Coronary artery (tissue), 2 donors: ENCODE measurements at regions not wholly inside any gene's neighbourhood (a gene's known extent, or its start where the extent isn't known, plus 50 kb on each side); places are given as distances from the start of the nearest gene placed in this dataset.

Experiments
- DNase-seq: peaks from one replicate; pipeline ENCODE4 v3.0.0-alpha.2; 2017; ENCODE audit warnings: low spot score
- H3K27ac ChIP-seq, 2 donors: fragments of 200-600 bp; sonication (generic); one replicate each; pipeline ENCODE4 v1.5.1; 2016 to 2019
- H3K4me3 ChIP-seq: fragments of 200-600 bp; sonication (generic); 2 replicates; pipeline ENCODE4 v1.5.1; 2016; ENCODE audit warnings: mild to moderate bottlenecking, moderate library complexity
- TF ChIP-seq, protein P1 (sequence below): fragments of 200-600 bp; sonication (generic); IDR thresholded peaks from one replicate; pipeline ENCODE4 v1.5.1; 2019; ENCODE audit warnings: antibody characterized with exemption

- Histone ChIP-seq H3K27ac (peak overlapping the region in 1 of 2 donors; percentile 30), H3K4me3 (no peak overlapping the region)
- TF ChIP-seq, protein P1, sequence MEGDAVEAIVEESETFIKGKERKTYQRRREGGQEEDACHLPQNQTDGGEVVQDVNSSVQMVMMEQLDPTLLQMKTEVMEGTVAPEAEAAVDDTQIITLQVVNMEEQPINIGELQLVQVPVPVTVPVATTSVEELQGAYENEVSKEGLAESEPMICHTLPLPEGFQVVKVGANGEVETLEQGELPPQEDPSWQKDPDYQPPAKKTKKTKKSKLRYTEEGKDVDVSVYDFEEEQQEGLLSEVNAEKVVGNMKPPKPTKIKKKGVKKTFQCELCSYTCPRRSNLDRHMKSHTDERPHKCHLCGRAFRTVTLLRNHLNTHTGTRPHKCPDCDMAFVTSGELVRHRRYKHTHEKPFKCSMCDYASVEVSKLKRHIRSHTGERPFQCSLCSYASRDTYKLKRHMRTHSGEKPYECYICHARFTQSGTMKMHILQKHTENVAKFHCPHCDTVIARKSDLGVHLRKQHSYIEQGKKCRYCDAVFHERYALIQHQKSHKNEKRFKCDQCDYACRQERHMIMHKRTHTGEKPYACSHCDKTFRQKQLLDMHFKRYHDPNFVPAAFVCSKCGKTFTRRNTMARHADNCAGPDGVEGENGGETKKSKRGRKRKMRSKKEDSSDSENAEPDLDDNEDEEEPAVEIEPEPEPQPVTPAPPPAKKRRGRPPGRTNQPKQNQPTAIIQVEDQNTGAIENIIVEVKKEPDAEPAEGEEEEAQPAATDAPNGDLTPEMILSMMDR: no peak
- DNase-seq: no peak
Observed at GRCh38 chr18:61957801-61958516, 65.2 kb upstream of the RNF152 start.

DNA sequence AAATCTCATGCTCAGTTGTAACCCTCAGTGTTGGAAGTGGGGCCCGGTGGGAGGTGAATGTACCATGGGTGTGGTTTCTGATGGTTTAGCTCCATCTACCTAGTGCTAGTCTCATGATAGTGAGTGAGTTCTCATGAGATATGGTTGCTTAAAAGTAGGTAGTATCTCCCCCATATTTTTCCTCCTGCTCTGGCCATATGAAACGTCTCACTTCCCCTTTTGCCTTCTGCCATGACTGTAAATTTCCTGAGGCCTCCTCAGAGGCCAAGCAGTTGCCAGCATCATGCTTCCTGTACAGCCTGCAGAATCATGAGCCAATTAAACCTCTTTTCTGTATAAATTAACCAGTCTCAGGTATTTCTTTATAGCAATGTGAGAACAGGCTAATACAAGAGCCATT, 62.8 kb upstream of the RNF152 start:
- no peak overlapping the region for H3K27ac ChIP-seq
- no peak overlapping the region for H3K4me3 ChIP-seq
- DNase-seq: no peak
- TF ChIP-seq, protein P1: no peak

- Histone ChIP-seq H3K27ac (no peak overlapping the region), H3K4me3 (no peak overlapping the region)
- TF ChIP-seq, protein P1: no peak
- DNase-seq: no peak
Observed at GRCh38 chr18:61954096-61954746, 61.4 kb upstream of the RNF152 start.

DNA sequence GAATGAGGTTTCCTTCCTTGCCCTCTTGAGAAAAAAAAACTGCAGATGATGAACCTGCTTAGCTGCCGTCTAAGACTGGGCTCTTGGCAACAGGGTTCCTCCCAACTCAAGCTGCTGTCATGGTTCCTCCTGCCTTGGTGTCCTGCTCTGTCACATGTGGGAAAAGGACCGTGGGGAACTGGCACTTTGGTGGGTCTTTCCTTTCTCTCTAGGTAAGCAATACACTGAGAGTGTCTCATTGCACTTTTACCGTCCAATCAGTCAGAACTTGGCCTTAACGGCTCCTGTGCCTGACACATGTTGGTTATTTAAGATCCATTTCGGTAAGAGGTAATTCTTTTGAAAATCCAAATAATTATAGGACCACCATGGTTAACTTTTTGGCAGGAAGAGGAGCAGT, 60.8 kb upstream of the RNF152 start:
- TF ChIP-seq, protein P1: no peak
- Histone ChIP-seq H3K27ac (no peak overlapping the region), H3K4me3 (no peak overlapping the region)
- DNase-seq: no peak

GRCh38 chr18:61953161-61953560, 60.4 kb upstream of the RNF152 start:
- H3K4me3 ChIP-seq: no peak overlapping the region
- TF ChIP-seq, protein P1: no peak
- no peak overlapping the region for H3K27ac ChIP-seq
- no peak for DNase-seq

DNA sequence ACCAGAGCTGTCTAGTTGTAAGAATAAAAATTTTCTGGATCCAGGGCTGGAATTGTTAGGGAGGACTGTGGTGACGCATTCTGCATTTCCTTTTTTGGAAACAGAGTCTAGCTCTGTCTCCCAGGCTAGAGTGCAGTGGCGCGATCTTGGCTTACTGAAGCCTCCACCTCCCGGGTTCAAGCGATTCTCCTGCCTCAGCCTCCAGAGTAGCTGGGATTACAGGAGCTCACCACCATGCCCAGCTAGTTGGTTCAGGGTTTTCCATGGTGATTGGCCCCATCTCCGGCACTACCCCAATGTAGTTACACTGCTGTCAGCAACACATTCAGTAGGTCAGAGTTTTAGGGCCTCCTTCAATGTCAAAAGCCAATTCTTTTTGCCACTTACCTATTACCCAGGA, 58.6 kb upstream of the RNF152 start:
- TF ChIP-seq, protein P1: no peak
- Histone ChIP-seq H3K27ac (peak overlapping the region; percentile 45 to 51), H3K4me3 (no peak overlapping the region)
- no peak for DNase-seq

- no peak for DNase-seq
- Histone ChIP-seq H3K27ac (peak overlapping the region; percentile 36 to 86), H3K4me3 (peak overlapping the region; percentile 57)
- TF ChIP-seq, protein P1: no peak
Observed at GRCh38 chr18:61950371-61950770, 57.6 kb upstream of the RNF152 start.
